Activated B cell treated with CpG ODN at 0.5 μM for 24 hours (primary cell): ENCODE measurements at regions not wholly inside any gene's neighbourhood (a gene's known extent, or its start where the extent isn't known, plus 50 kb on each side); places are given as distances from the start of the nearest gene placed in this dataset.
"Not testable (repeated sequence)": the region's sequence is repeated elsewhere in the genome, so short reads cannot be mapped to it uniquely, and the experiment has no call there.

Experiments
- ATAC-seq: fragments of 200-7000 bp; cut with Tn5 transposase; one replicate; pipeline ENCODE4 v1.10.0; 2021; ENCODE audit warnings: low read depth, mild to moderate bottlenecking, moderate library complexity
- CTCF ChIA-PET: fragments of 350-600 bp; sonication (Branson Sonifier 250); formaldehyde crosslinking; loops from one replicate; lab custom pipeline; 2021; ENCODE audit warnings: antibody characterized with exemption; lab: Charles Lee
- POLR2A ChIA-PET: fragments of 350-600 bp; sonication (Branson Sonifier 250); formaldehyde crosslinking; loops from one replicate; lab custom pipeline; 2021; ENCODE audit warnings: antibody characterized with exemption; lab: Charles Lee
- DNase-seq: peaks from one replicate; pipeline ENCODE4 v3.0.0; 2022
- H3K27ac Mint-ChIP-seq: one replicate; pipeline ENCODE4 v1.8.0; 2020; ENCODE audit warnings: mixed read lengths
- H3K27me3 Mint-ChIP-seq: one replicate; pipeline ENCODE4 v1.8.0; 2021; ENCODE audit warnings: mixed read lengths
- H3K36me3 Mint-ChIP-seq: one replicate; pipeline ENCODE4 v1.8.0; 2021; ENCODE audit warnings: low read depth, mixed read lengths
- H3K4me1 Mint-ChIP-seq: one replicate; pipeline ENCODE4 v1.8.0; 2021; ENCODE audit warnings: mixed read lengths
- H3K4me3 Mint-ChIP-seq: one replicate; pipeline ENCODE4 v1.8.0; 2020; ENCODE audit warnings: mild to moderate bottlenecking, mixed read lengths
- H3K9me3 Mint-ChIP-seq: one replicate; pipeline ENCODE4 v1.8.0; 2020; ENCODE audit warnings: mixed read lengths
- intact Hi-C: fragments of 100-400 bp; cut with micrococcal nuclease; formaldehyde crosslinking; loops from one replicate; pipeline ENCODE4 v1.15.1; 2024
- TF ChIP-seq, protein P1 (sequence below): fragments of 200-600 bp; IDR thresholded peaks from one replicate; pipeline ENCODE4 v1.8.0; 2022; ENCODE audit warnings: antibody characterized with exemption, mild to moderate bottlenecking

DNA sequence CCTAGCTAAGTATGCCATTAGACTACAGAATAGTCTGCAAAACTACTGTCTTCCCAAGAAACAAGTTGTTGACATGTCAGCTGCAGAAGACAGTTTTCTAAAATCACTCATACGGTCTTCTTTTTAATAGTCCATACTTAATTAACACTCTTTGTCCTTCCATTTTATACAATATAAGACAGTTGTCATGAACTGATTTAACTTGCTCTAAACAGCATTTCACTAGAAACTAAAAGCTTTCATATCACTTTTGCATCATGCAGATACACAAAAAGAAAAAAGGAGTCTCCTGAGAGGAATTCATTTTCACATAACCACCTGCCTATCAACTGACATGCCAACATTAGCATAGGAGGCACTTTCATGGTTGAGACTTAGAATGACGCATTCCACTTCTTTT lies 1159.6 kb upstream of the CHAC2 start:
- H3K36me3 Mint-ChIP-seq: no peaks in the 10 kb centered on the region
- DNase-seq (no peak), ATAC-seq (no peak)
- ChIA-PET CTCF (no interaction called here), POLR2A (no interaction called here)
- TF ChIP-seq, protein P1, sequence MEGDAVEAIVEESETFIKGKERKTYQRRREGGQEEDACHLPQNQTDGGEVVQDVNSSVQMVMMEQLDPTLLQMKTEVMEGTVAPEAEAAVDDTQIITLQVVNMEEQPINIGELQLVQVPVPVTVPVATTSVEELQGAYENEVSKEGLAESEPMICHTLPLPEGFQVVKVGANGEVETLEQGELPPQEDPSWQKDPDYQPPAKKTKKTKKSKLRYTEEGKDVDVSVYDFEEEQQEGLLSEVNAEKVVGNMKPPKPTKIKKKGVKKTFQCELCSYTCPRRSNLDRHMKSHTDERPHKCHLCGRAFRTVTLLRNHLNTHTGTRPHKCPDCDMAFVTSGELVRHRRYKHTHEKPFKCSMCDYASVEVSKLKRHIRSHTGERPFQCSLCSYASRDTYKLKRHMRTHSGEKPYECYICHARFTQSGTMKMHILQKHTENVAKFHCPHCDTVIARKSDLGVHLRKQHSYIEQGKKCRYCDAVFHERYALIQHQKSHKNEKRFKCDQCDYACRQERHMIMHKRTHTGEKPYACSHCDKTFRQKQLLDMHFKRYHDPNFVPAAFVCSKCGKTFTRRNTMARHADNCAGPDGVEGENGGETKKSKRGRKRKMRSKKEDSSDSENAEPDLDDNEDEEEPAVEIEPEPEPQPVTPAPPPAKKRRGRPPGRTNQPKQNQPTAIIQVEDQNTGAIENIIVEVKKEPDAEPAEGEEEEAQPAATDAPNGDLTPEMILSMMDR: no peak
- no peaks in the 10 kb centered on the region for H3K9me3 Mint-ChIP-seq
- H3K27ac Mint-ChIP-seq: no peak overlapping the region
- H3K4me1 Mint-ChIP-seq: no peaks in the 10 kb centered on the region
- H3K27me3 Mint-ChIP-seq: no peaks in the 10 kb centered on the region
- intact Hi-C loops: no loop called here
- no peak overlapping the region for H3K4me3 Mint-ChIP-seq

DNA sequence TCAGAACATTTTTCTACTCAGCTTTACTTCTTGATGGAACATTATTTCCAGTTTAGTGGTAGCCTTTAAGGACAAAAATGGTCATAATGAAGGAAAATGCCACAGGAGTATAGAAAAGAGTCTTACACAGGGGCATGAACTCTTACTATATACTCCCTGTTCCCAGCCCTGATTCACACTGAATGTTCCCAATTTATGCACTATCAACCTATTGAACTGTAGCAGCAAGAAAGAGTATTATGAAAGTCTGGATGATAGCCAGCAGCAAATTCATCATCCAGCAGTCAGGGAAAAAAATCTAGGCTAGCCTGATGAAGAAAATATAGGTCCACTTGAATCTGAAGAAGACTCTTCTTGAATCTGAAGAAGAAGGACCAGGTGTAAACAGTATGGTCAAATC lies 1170.3 kb upstream of the CHAC2 start:
- intact Hi-C loops: no loop called here
- no peak for DNase-seq
- TF ChIP-seq, protein P1: no peak

DNA sequence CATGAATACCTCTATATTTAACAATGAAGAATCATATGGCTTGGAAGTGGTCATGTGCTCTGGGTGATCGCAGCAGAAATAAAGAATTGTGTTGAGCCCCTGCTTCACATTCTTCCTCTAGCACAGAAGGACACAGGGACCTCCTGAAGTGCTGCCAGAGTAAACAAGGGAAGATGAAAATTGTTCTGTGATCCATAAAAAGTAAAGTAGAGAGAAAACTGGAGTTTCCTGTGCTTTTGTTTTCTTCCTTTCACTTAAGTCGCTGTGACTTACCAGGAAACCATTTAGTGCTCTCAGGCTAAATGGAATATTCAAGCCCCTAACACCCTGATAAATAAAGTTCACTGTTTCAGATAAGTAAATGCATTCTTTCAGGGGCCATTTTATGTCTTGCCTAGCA lies 1173.6 kb upstream of the CHAC2 start:
- intact Hi-C loops: no loop called here
- Mint-ChIP-seq H3K4me1 (no peaks in the 10 kb centered on the region), H3K4me3 (no peak overlapping the region), H3K27ac (no peak overlapping the region), H3K9me3 (peaks cover 11% of the 10 kb centered on the region), H3K27me3 (no peaks in the 10 kb centered on the region), H3K36me3 (no peaks in the 10 kb centered on the region)
- no peak for DNase-seq
- ATAC-seq: no peak
- CTCF ChIA-PET: no interaction called here
- TF ChIP-seq, protein P1: no peak
- POLR2A ChIA-PET: no interaction called here

More for the DNA sequence above, 1170.3 kb upstream of the CHAC2 start:
- POLR2A ChIA-PET: no interaction called here
- ATAC-seq: no peak
- no peaks in the 10 kb centered on the region for H3K36me3 Mint-ChIP-seq
- CTCF ChIA-PET: no interaction called here
- H3K27ac Mint-ChIP-seq: no peak overlapping the region
- no peaks in the 10 kb centered on the region for H3K9me3 Mint-ChIP-seq
- H3K27me3 Mint-ChIP-seq: no peaks in the 10 kb centered on the region
- H3K4me3 Mint-ChIP-seq: no peak overlapping the region
- H3K4me1 Mint-ChIP-seq: no peaks in the 10 kb centered on the region

DNA sequence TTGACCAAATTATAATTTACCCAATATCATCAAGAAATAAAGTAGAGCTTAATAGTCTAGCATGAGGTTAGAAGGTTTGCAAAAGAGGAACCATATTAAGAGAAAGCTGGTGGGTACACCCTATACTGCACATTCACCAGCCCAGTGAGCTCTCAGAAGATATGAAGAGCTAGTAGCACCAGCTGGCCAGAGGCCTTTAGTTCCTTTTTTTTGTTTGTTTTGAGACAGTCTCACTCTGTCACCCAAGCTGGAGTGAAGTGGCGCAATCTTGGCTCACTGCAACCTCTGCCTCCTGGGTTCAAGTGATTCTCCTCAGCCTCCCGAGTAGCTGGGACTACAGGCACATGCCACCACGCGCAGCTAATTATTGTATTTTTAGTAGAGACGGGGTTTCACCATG lies 1183.5 kb upstream of the CHAC2 start:
- intact Hi-C loops, H3K4me3 Mint-ChIP-seq, H3K9me3 Mint-ChIP-seq, ATAC-seq, CTCF ChIA-PET, DNase-seq, H3K4me1 Mint-ChIP-seq, POLR2A ChIA-PET, H3K27ac Mint-ChIP-seq, H3K27me3 Mint-ChIP-seq, H3K36me3 Mint-ChIP-seq: not testable (repeated sequence)

DNA sequence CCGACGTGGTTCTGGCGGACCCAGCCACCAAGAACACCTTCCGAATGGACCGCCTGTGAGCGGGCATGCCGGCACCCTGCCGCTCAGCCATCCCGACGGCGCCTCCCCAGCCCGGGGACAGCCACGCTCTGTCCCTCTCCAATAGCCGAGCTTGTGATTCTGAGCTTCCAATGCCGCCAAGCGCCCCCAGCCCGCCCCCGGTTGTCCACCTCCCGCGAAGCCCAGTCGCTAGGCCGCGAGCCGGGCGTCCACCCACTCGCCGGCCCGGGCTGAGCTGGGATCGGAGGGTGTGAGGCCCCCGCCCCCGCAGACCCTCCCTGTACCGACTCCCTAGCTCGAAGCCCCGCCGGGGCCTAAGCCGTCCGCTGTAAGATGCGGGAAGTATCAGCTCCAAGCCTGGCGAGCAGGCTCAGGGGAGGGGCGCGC lies 1195.1 kb upstream of the CHAC2 start:
- CTCF ChIA-PET: no interaction called here
- H3K4me3 Mint-ChIP-seq: no peak overlapping the region
- no peaks in the 10 kb centered on the region for H3K36me3 Mint-ChIP-seq
- intact Hi-C loops: no loop called here
- ATAC-seq (no peak), DNase-seq (no peak)
- no peaks in the 10 kb centered on the region for H3K4me1 Mint-ChIP-seq
- peaks cover 8% of the 10 kb centered on the region for H3K9me3 Mint-ChIP-seq
- H3K27ac Mint-ChIP-seq: no peak overlapping the region
- TF ChIP-seq, protein P1: no peak
- POLR2A ChIA-PET: no interaction called here
- no peaks in the 10 kb centered on the region for H3K27me3 Mint-ChIP-seq
